Ammon's horn (tissue), 1 donor: ENCODE measurements at regions not wholly inside any gene's neighbourhood (a gene's known extent, or its start where the extent isn't known, plus 50 kb on each side); places are given as distances from the start of the nearest gene placed in this dataset.
"Not testable (repeated sequence)": the region's sequence is repeated elsewhere in the genome, so short reads cannot be mapped to it uniquely, and the experiment has no call there.

Source experiments
- DNase-seq: peaks from one replicate; pipeline ENCODE4 v3.0.0-alpha.2; 2016; ENCODE audit warnings: low spot score

DNA sequence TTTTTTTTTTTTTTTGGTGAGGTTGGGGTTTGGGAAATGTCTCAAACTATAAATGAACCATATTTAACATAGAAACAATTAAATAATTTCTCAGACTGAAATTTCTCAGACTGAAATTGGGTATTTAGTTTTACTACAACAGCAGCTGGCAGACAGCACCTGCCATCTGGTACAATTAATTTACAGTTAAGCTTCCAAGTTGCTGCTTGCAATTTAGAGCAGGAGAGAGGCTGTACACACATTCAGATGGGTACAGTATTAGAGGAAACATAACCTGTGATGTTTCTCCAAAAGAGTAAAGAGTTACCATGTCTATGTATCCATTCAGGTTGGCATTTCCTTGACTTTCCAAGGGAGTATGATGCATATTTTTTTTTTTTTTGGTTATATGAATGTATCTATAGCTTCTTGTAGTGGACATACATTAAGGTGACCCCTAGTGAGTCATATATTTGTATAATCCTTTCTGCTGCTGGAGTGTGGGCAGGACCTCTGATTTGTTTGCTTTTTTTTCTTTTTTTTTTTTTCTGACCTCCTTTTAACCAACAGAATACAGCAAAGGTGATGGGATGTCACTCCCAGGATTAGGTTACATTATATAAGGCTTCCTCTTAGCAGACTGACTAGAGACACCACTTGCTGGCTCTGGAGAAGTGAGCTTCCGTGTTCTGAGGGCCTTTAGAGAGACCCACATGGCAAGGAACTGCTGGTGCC, 201.7 kb downstream of the PTH2R start:
- DNase-seq, result peak; percentile 44

DNA sequence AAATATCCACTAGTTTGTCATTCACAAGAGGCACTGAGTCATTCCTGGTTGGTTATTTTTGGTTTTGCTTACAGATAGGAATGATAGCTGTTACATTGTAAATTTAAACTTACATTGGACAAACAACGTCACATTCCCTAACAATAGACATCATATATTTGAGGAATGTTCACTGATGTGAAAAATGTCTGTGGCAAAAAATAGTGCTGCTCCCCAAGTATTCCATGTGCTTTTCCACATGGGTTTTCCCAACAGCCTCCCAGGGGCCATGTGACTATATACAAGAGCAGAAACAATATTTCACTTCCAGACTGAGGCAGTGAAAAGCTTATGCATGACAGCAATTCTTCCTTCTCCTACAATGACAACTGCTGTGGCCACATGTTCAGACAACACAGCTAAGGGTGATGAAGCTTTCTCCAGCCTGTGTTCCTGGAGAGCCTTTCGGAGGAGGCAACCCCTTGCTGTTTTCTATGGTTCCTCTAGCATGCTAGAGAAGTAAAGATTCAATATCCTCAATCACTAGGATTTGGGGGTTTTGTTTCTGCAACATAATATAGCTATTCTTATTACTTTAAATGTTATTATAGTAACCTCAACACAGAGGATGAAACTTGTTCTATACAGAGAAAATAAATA, 202.7 kb downstream of the PTH2R start:
- DNase-seq, result no peak

- DNase-seq, result not testable (repeated sequence)
Measured at GRCh38 chr2:208615675-208616074, 209.1 kb downstream of the PTH2R start.

GRCh38 chr2:208618220-208618619, 211.6 kb downstream of the PTH2R start:
- no peak for DNase-seq

- DNase-seq, result no peak
Measured at GRCh38 chr2:208619993-208620392, 213.4 kb downstream of the PTH2R start.

- no peak for DNase-seq
Measured at GRCh38 chr2:208620487-208620978, 213.9 kb downstream of the PTH2R start.

DNA sequence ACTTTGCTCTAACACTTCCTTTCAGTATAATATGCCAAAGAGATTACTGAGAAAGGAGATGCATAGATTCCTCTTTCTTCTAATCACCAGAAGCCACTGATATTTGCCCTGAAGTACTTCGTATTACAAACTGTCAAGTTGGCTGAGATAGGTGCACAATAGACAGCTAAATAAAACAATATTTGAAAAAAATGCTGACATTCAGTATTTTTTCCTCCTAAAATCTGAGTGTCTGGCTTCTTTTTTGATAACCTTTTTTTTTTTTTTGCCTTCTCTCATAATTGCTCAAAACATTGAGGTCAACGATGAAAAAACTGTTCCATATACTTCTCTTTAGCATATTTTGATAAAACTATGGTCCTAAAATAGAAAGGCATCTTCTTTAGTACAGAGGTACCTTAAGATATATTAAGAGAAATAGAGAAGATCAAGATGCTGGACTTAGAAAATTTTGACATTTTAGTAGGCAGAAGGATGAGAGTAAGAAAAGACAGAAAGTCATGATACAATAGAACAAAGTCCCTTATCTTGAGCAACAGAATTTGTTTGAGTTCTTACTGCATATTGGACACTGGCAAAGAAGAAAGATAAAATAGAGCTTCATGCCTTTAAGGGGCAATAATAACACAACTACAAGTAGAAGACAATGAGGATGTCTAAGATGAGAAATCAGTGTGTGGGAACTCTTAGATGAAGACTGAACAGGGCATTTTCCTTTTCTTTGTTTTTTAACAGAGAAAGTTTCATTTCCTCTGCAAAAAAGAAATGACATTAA, 220.7 kb downstream of the PTH2R start:
- no peak for DNase-seq

GRCh38 chr2:208627916-208628315, 221.3 kb downstream of the PTH2R start:
- DNase-seq, result no peak

- no peak for DNase-seq
Measured at GRCh38 chr2:208638059-208638458, 231.5 kb downstream of the PTH2R start.

GRCh38 chr2:208642125-208642779, 235.7 kb downstream of the PTH2R start:
- no peak for DNase-seq

DNA sequence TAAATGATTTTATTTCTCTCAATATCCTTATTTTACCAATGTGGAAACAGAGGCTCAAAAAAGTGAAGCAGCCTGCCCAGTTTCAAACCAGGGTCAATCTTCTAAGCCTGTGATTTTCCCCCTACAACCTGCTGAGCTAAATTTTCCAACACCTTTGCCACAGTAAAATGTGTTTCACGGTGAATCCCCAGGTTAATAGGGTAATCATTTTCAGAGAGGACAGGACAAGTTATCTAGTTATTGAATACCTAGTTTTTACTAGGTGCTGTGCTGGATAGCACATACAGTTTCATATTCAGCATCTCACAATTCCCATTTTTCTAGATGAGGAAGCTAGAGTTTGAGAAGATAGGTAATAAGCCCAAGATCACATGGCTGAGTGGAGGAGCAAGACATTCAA, 236.6 kb downstream of the PTH2R start:
- DNase-seq, result no peak

- no peak for DNase-seq
Measured at GRCh38 chr2:208645226-208645625, 238.6 kb downstream of the PTH2R start.

DNA sequence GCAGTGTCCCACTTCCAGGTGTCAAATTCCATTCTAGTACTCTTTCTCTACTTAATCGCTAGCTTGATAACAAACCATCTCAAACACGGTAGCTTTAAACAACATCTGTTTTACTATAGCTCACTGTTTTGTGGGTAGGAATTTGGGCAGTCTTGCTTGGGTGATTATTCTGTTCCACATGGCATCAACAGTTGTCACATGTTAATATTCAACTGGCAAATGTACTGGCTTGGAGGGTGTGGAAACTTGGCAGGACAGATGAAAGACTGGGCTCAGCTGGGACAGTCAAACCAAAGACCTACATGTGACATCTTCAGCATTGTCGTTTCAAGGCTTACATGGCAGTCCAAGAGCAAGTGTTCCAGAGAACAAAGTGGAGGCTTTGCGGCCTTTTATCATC, 241.8 kb downstream of the PTH2R start:
- DNase-seq, result no peak

- DNase-seq, result no peak
Measured at GRCh38 chr2:208653383-208653782, 246.8 kb downstream of the PTH2R start.

- DNase-seq, result no peak
Measured at GRCh38 chr2:208654056-208654455, 247.5 kb downstream of the PTH2R start.

- DNase-seq, result no peak
Measured at GRCh38 chr2:208657468-208657867, 250.9 kb downstream of the PTH2R start.

GRCh38 chr2:208669394-208669793, 262.8 kb downstream of the PTH2R start:
- no peak for DNase-seq

DNA sequence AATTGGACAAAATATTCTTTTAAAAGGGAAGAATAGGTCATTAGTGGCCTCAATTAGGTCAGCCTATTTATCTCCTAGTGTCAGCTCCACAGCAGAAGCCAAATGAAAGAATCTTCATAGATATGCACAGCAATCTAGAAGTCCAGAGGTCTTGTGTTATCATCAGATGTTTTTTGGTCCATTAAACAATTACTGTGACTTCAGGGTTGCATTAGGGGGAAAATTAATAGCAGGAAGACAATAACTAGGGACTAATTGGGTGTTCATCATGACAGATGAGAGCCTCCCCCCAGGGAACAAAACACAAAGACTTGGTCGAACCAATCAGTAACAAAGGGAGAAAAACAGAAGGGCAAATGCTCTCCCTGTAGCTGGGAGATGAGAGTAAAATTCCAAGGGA, 264.7 kb downstream of the PTH2R start:
- DNase-seq, result no peak

GRCh38 chr2:208671886-208672680, 265.5 kb downstream of the PTH2R start:
- DNase-seq, result no peak

GRCh38 chr2:208673631-208674030, 267.0 kb downstream of the PTH2R start:
- no peak for DNase-seq

- no peak for DNase-seq
Measured at GRCh38 chr2:208674919-208675318, 268.3 kb downstream of the PTH2R start.

GRCh38 chr2:208685929-208686328, 279.3 kb downstream of the PTH2R start:
- DNase-seq, result not testable (repeated sequence)
